ENCODE measurements at regions not wholly inside any gene's neighbourhood (a gene's known extent, or its start where the extent isn't known, plus 50 kb on each side); places are given as distances from the start of the nearest gene placed in this dataset.
"Not testable (repeated sequence)": the region's sequence is repeated elsewhere in the genome, so short reads cannot be mapped to it uniquely, and the experiment has no call there.

- Mint-ChIP-seq H3K27me3 (ENCODE audit: low read depth) (peaks cover 13% of the 10 kb centered on the region), H3K4me3 (no peak overlapping the region), H3K4me1 (ENCODE audit: low read depth) (peaks cover 3% of the 10 kb centered on the region), H3K27ac (no peak overlapping the region), H3K9me3 (no peaks in the 10 kb centered on the region), H3K36me3 (ENCODE audit: low read depth) (no peaks in the 10 kb centered on the region)
- CTCF ChIA-PET = interaction anchor here (1.2 kb wide), 1 partner anchor 12 kb away, joined by 3 read pairs; no protein-coding TSS in a partner anchor
- intact Hi-C loops (cut with micrococcal nuclease) = loop anchor here (10.0 kb wide), 1 partner anchor 754 kb away; no protein-coding TSS in a partner anchor
- DNase-seq = no peak
These were observed 52.1 kb downstream of the CARTPT start for GRCh38 chr5:71771191-71771590.

GRCh38 chr5:71778678-71779276 is 59.7 kb downstream of the CARTPT start:
- intact Hi-C loops (cut with micrococcal nuclease) = loop anchor here (10.0 kb wide), 1 partner anchor 746 kb away; no protein-coding TSS in a partner anchor
- H3K4me3 Mint-ChIP-seq = no peak overlapping the region
- CTCF ChIA-PET = no interaction called here

GRCh38 chr5:71780597-71780996 is 61.5 kb downstream of the CARTPT start:
- DNase-seq = no peak
- Mint-ChIP-seq H3K4me3 (no peak overlapping the region), H3K27me3 (ENCODE audit: low read depth) (no peaks in the 10 kb centered on the region), H3K4me1 (ENCODE audit: low read depth) (peaks cover 25% of the 10 kb centered on the region), H3K27ac (peak overlapping the region; percentile 11), H3K36me3 (ENCODE audit: low read depth) (no peaks in the 10 kb centered on the region), H3K9me3 (no peaks in the 10 kb centered on the region)
- CTCF ChIA-PET = interaction anchor here (0.6 kb wide), 1 partner anchor 202 kb away, joined by 3 read pairs; no protein-coding TSS in a partner anchor
- intact Hi-C loops (cut with micrococcal nuclease) = loop anchor here (5.0 kb wide), 3 partner anchors 142 to 542 kb away; partner anchors contain the start of genes MRPS27 and PTCD2

More at GRCh38 chr5:71778678-71779276, 59.7 kb downstream of the CARTPT start:
- no peak overlapping the region for H3K27ac Mint-ChIP-seq
- peaks cover 6% of the 10 kb centered on the region for H3K27me3 Mint-ChIP-seq (ENCODE audit: low read depth)
- H3K4me1 Mint-ChIP-seq (ENCODE audit: low read depth) = peaks cover 20% of the 10 kb centered on the region
- no peaks in the 10 kb centered on the region for H3K36me3 Mint-ChIP-seq (ENCODE audit: low read depth)
- DNase-seq = peak; percentile 37
- H3K9me3 Mint-ChIP-seq = no peaks in the 10 kb centered on the region

- peak; percentile 43 for DNase-seq
- CTCF ChIA-PET = interaction anchor here (0.6 to 1.6 kb wide), 7 partner anchors 8 to 532 kb away, joined by 3 to 6 read pairs (median 3); no protein-coding TSS in a partner anchor
- peaks cover 25% of the 10 kb centered on the region for H3K4me1 Mint-ChIP-seq (ENCODE audit: low read depth)
- peaks cover 6% of the 10 kb centered on the region for H3K27me3 Mint-ChIP-seq (ENCODE audit: low read depth)
- H3K36me3 Mint-ChIP-seq (ENCODE audit: low read depth) = no peaks in the 10 kb centered on the region
- H3K27ac Mint-ChIP-seq = no peak overlapping the region
- H3K4me3 Mint-ChIP-seq = no peak overlapping the region
- intact Hi-C loops (cut with micrococcal nuclease) = loop anchor here (1.0 to 5.0 kb wide), 6 partner anchors 140 to 540 kb away; partner anchors contain the start of genes MRPS27 and PTCD2
- H3K9me3 Mint-ChIP-seq = no peaks in the 10 kb centered on the region
These were observed 63.3 kb downstream of the CARTPT start for GRCh38 chr5:71782393-71782770.

- peaks cover 25% of the 10 kb centered on the region for H3K4me1 Mint-ChIP-seq (ENCODE audit: low read depth)
- DNase-seq = peak; percentile 90
- intact Hi-C loops (cut with micrococcal nuclease) = loop anchor here (1.0 to 5.0 kb wide), 8 partner anchors 139 to 539 kb away; partner anchors contain the start of genes MRPS27 and PTCD2
- H3K27me3 Mint-ChIP-seq (ENCODE audit: low read depth) = peaks cover 9% of the 10 kb centered on the region
- H3K4me3 Mint-ChIP-seq = peak overlapping the region; percentile 37
- CTCF ChIA-PET = interaction anchor here (0.7 to 1.6 kb wide), 9 partner anchors 9 to 519 kb away, joined by 3 to 6 read pairs (median 3); no protein-coding TSS in a partner anchor
- peak overlapping the region; percentile 52 for H3K27ac Mint-ChIP-seq
- no peaks in the 10 kb centered on the region for H3K36me3 Mint-ChIP-seq (ENCODE audit: low read depth)
- no peaks in the 10 kb centered on the region for H3K9me3 Mint-ChIP-seq
These were observed 64.0 kb downstream of the CARTPT start for GRCh38 chr5:71782771-71783770.

- no peak overlapping the region for H3K27ac Mint-ChIP-seq
- H3K4me1 Mint-ChIP-seq (ENCODE audit: low read depth) = peaks cover 25% of the 10 kb centered on the region
- DNase-seq = peak; percentile 47
- peaks cover under 1% of the 10 kb centered on the region for H3K9me3 Mint-ChIP-seq
- peaks cover 11% of the 10 kb centered on the region for H3K27me3 Mint-ChIP-seq (ENCODE audit: low read depth)
- H3K4me3 Mint-ChIP-seq = no peak overlapping the region
- CTCF ChIA-PET = interaction anchor here (0.9 to 1.6 kb wide), 4 partner anchors 13 to 100 kb away, joined by 3 to 4 read pairs (median 3); no protein-coding TSS in a partner anchor
- no peaks in the 10 kb centered on the region for H3K36me3 Mint-ChIP-seq (ENCODE audit: low read depth)
- intact Hi-C loops (cut with micrococcal nuclease) = loop anchor here (1.0 to 5.0 kb wide), 7 partner anchors 138 to 538 kb away; partner anchors contain the start of genes MRPS27 and PTCD2
These were observed 64.8 kb downstream of the CARTPT start for GRCh38 chr5:71783891-71784290.

- Mint-ChIP-seq H3K9me3 (peaks cover 9% of the 10 kb centered on the region), H3K36me3 (ENCODE audit: low read depth) (peaks cover 3% of the 10 kb centered on the region), H3K4me1 (ENCODE audit: low read depth) (peaks cover 25% of the 10 kb centered on the region), H3K4me3 (no peak overlapping the region), H3K27me3 (ENCODE audit: low read depth) (peaks cover 17% of the 10 kb centered on the region), H3K27ac (no peak overlapping the region)
- intact Hi-C loops (cut with micrococcal nuclease) = no loop called here
- CTCF ChIA-PET = no interaction called here
- no peak for DNase-seq
These were observed 67.4 kb downstream of the CARTPT start for GRCh38 chr5:71786337-71787055.

- H3K4me1 Mint-ChIP-seq (ENCODE audit: low read depth) = peaks cover 4% of the 10 kb centered on the region
- intact Hi-C loops (cut with micrococcal nuclease) = no loop called here
- peaks cover 17% of the 10 kb centered on the region for H3K27me3 Mint-ChIP-seq (ENCODE audit: low read depth)
- CTCF ChIA-PET = interaction anchor here (0.7 kb wide), 1 partner anchor 1458 kb away, joined by 3 read pairs; no protein-coding TSS in a partner anchor
- H3K36me3 Mint-ChIP-seq (ENCODE audit: low read depth) = peaks cover 4% of the 10 kb centered on the region
- peaks cover 23% of the 10 kb centered on the region for H3K9me3 Mint-ChIP-seq
- no peak for DNase-seq
- H3K27ac Mint-ChIP-seq = no peak overlapping the region
- no peak overlapping the region for H3K4me3 Mint-ChIP-seq
These were observed 69.7 kb downstream of the CARTPT start for GRCh38 chr5:71788794-71789193.

- intact Hi-C loops (cut with micrococcal nuclease) = no loop called here
- no peak overlapping the region for H3K4me3 Mint-ChIP-seq
- no peaks in the 10 kb centered on the region for H3K4me1 Mint-ChIP-seq (ENCODE audit: low read depth)
- no peak overlapping the region for H3K27ac Mint-ChIP-seq
- H3K36me3 Mint-ChIP-seq (ENCODE audit: low read depth) = peaks cover 4% of the 10 kb centered on the region
- peaks cover 17% of the 10 kb centered on the region for H3K27me3 Mint-ChIP-seq (ENCODE audit: low read depth)
- peaks cover 25% of the 10 kb centered on the region for H3K9me3 Mint-ChIP-seq
- DNase-seq = no peak
- CTCF ChIA-PET = no interaction called here
These were observed 70.7 kb downstream of the CARTPT start for GRCh38 chr5:71789746-71790145.

GRCh38 chr5:71790433-71790832 is 71.4 kb downstream of the CARTPT start:
- Mint-ChIP-seq H3K27me3 (ENCODE audit: low read depth) (peaks cover 17% of the 10 kb centered on the region), H3K36me3 (ENCODE audit: low read depth) (peaks cover 4% of the 10 kb centered on the region), H3K4me1 (ENCODE audit: low read depth) (no peaks in the 10 kb centered on the region), H3K4me3 (no peak overlapping the region), H3K27ac (no peak overlapping the region), H3K9me3 (peaks cover 31% of the 10 kb centered on the region)
- DNase-seq = no peak
- CTCF ChIA-PET = interaction anchor here (0.6 kb wide), 1 partner anchor 207 kb away, joined by 3 read pairs; no protein-coding TSS in a partner anchor
- intact Hi-C loops (cut with micrococcal nuclease) = no loop called here

GRCh38 chr5:71792041-71792440 is 73.0 kb downstream of the CARTPT start:
- DNase-seq; H3K4me3 Mint-ChIP-seq; H3K27ac Mint-ChIP-seq; H3K4me1 Mint-ChIP-seq (ENCODE audit: low read depth); intact Hi-C loops (cut with micrococcal nuclease); H3K36me3 Mint-ChIP-seq (ENCODE audit: low read depth); CTCF ChIA-PET: not testable (repeated sequence)
- H3K27me3 Mint-ChIP-seq (ENCODE audit: low read depth) = peaks cover 11% of the 10 kb centered on the region
- H3K9me3 Mint-ChIP-seq = peaks cover 33% of the 10 kb centered on the region
